ENCODE measurements at regions not wholly inside any gene's neighbourhood (a gene's known extent, or its start where the extent isn't known, plus 50 kb on each side); places are given as distances from the start of the nearest gene placed in this dataset.

- 19 to 100% (median 97%) methylated on average over 1 to 6 of the region's 7 CpGs; no CpG with 5 or more reads in 3 of the 10 experiments for WGBS, 10 experiments
- no peak overlapping the region for H3K4me3 ChIP-seq
- ATAC-seq (replicated peaks in 6 of 8), result no peak
- in situ Hi-C loops (cut with MboI; ENCODE audit: low pct_unique_long_range_greater_than_20kb in 2 of 9, low sequenced_read_pairs in 9 of 9, unreplicated experiment in 9 of 9), result no loop called here
- H3K4me1 ChIP-seq (replicated peaks in 1 of 2), result no peaks in the 10 kb centered on the region
- no peak overlapping the region for H3K27ac ChIP-seq
Measured at GRCh38 chr5:27963050-27963783, 924.8 kb upstream of the CDH9 start.

DNA sequence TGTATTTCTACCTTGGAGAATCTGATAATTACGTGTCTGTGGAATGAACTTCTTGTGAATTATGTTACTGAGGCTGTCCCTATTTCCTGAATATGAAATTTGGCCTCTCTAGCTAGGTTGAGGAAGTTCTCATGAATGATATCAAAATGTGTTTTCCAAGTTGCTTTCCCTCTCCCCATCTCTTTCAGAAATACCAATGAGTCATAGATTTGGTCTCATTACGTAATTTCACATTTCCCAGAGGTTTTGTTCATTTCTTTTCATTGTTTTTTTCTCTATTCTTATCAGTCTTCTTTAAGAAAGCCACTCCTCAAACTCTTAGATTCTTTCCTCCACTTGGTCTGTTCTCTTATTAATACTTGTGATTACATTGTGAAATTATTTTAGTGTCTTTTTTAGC is 923.8 kb upstream of the CDH9 start:
- Histone ChIP-seq H3K4me3 (no peak overlapping the region), H3K27ac (no peak overlapping the region), H3K4me1 (replicated peaks in 1 of 2) (no peaks in the 10 kb centered on the region)
- 0 to 94% (median 67%) methylated on average over 2 of the region's 2 CpGs; no CpG with 5 or more reads in 1 of the 10 experiments for WGBS, 10 experiments
- in situ Hi-C loops (cut with MboI; ENCODE audit: low pct_unique_long_range_greater_than_20kb in 2 of 9, low sequenced_read_pairs in 9 of 9, unreplicated experiment in 9 of 9), result no loop called here
- no peak for ATAC-seq (replicated peaks in 6 of 8)

- Histone ChIP-seq H3K4me1 (replicated peaks in 1 of 2) (no peaks in the 10 kb centered on the region), H3K27ac (no peak overlapping the region), H3K4me3 (no peak overlapping the region)
- no peak for ATAC-seq (replicated peaks in 6 of 8)
- in situ Hi-C loops (cut with MboI; ENCODE audit: low pct_unique_long_range_greater_than_20kb in 2 of 9, low sequenced_read_pairs in 9 of 9, unreplicated experiment in 9 of 9), result no loop called here
- 0 to 75% (median 33%) methylated on average over 1 of the region's 1 CpG; no CpG with 5 or more reads in 1 of the 10 experiments for WGBS, 10 experiments
Measured at GRCh38 chr5:27947088-27947487, 908.7 kb upstream of the CDH9 start.

- H3K4me1 ChIP-seq (replicated peaks in 1 of 2), result no peaks in the 10 kb centered on the region
- WGBS, 10 experiments, result 0 to 100% (median 94%) methylated on average over 1 to 3 of the region's 3 CpGs; no CpG with 5 or more reads in 4 of the 10 experiments
- no peak for ATAC-seq (replicated peaks in 6 of 8)
- in situ Hi-C loops (cut with MboI; ENCODE audit: low pct_unique_long_range_greater_than_20kb in 2 of 9, low sequenced_read_pairs in 9 of 9, unreplicated experiment in 9 of 9), result no loop called here
- H3K27ac ChIP-seq, result no peak overlapping the region
- H3K4me3 ChIP-seq, result no peak overlapping the region
Measured at GRCh38 chr5:27944471-27944870, 906.1 kb upstream of the CDH9 start.

- Histone ChIP-seq H3K4me1 (replicated peaks in 1 of 2) (no peaks in the 10 kb centered on the region), H3K4me3 (no peak overlapping the region), H3K27ac (no peak overlapping the region)
- in situ Hi-C loops (cut with MboI; ENCODE audit: low pct_unique_long_range_greater_than_20kb in 2 of 9, low sequenced_read_pairs in 9 of 9, unreplicated experiment in 9 of 9), result no loop called here
- WGBS, 10 experiments, result 9 to 100% (median 63%) methylated on average over 1 to 2 of the region's 2 CpGs
- peak in 3 of 8 experiments; percentile 44 to 69 (median 52) for ATAC-seq (replicated peaks in 6 of 8)
Measured at GRCh38 chr5:27938989-27939388, 900.6 kb upstream of the CDH9 start.

GRCh38 chr5:27928060-27928459 is 889.7 kb upstream of the CDH9 start:
- Histone ChIP-seq H3K4me3 (no peak overlapping the region), H3K4me1 (replicated peaks in 1 of 2) (peaks cover 0 to 7% of the 10 kb centered on the region in 2 donors), H3K27ac (no peak overlapping the region)
- ATAC-seq (replicated peaks in 6 of 8), result no peak
- in situ Hi-C loops (cut with MboI; ENCODE audit: low pct_unique_long_range_greater_than_20kb in 2 of 9, low sequenced_read_pairs in 9 of 9, unreplicated experiment in 9 of 9), result no loop called here
- 0 to 87% (median 46%) methylated on average over 1 to 2 of the region's 2 CpGs for WGBS, 10 experiments

GRCh38 chr5:27911216-27911615 is 872.8 kb upstream of the CDH9 start:
- no peak for ATAC-seq (replicated peaks in 6 of 8)
- WGBS, 10 experiments, result 10 to 96% (median 64%) methylated on average over 1 to 2 of the region's 2 CpGs
- in situ Hi-C loops (cut with MboI; ENCODE audit: low pct_unique_long_range_greater_than_20kb in 2 of 9, low sequenced_read_pairs in 9 of 9, unreplicated experiment in 9 of 9), result no loop called here

DNA sequence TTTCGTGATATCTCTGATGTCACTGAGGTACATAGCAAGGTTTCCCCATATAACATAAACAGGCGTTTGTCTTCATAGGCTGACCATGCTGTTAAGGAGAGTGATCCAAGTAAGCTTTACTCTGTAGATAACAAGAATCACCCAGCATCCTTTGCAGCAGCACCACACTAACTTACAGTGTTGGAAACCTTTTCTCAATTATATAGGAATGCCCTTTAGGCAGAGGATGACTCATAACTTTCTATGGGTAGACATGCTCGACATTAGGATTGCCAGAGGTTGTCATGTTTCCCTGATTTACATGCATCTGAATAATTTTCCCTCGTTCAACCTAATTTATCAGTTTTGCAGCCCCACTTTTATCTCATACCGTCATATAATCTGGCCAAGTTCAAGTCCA is 870.0 kb upstream of the CDH9 start:
- H3K4me3 ChIP-seq, result no peak overlapping the region
- in situ Hi-C loops (cut with MboI; ENCODE audit: low pct_unique_long_range_greater_than_20kb in 2 of 9, low sequenced_read_pairs in 9 of 9, unreplicated experiment in 9 of 9), result no loop called here
- WGBS, 10 experiments, result 4 to 100% (median 77%) methylated on average over 1 to 5 of the region's 5 CpGs
- ATAC-seq (replicated peaks in 6 of 8), result no peak
- H3K27ac ChIP-seq, result no peak overlapping the region
- H3K4me1 ChIP-seq (replicated peaks in 1 of 2), result no peaks in the 10 kb centered on the region

More at GRCh38 chr5:27911216-27911615, 872.8 kb upstream of the CDH9 start:
- Histone ChIP-seq H3K4me1 (replicated peaks in 1 of 2) (no peaks in the 10 kb centered on the region), H3K27ac (no peak overlapping the region), H3K4me3 (no peak overlapping the region)

GRCh38 chr5:27906931-27907601 is 868.7 kb upstream of the CDH9 start:
- WGBS, 10 experiments, result 0 to 100% (median 69%) methylated on average over 1 to 2 of the region's 2 CpGs
- H3K27ac ChIP-seq, result no peak overlapping the region
- no peak overlapping the region for H3K4me3 ChIP-seq
- no peaks in the 10 kb centered on the region for H3K4me1 ChIP-seq (replicated peaks in 1 of 2)
- in situ Hi-C loops (cut with MboI; ENCODE audit: low pct_unique_long_range_greater_than_20kb in 2 of 9, low sequenced_read_pairs in 9 of 9, unreplicated experiment in 9 of 9), result no loop called here
- ATAC-seq (replicated peaks in 6 of 8), result no peak

- ATAC-seq (replicated peaks in 6 of 8), result no peak
- in situ Hi-C loops (cut with MboI; ENCODE audit: low pct_unique_long_range_greater_than_20kb in 2 of 9, low sequenced_read_pairs in 9 of 9, unreplicated experiment in 9 of 9), result no loop called here
- Histone ChIP-seq H3K4me3 (no peak overlapping the region), H3K4me1 (replicated peaks in 1 of 2) (no peaks in the 10 kb centered on the region), H3K27ac (no peak overlapping the region)
- WGBS, 10 experiments, result 0 to 89% (median 43%) methylated on average over 1 to 2 of the region's 2 CpGs
Measured at GRCh38 chr5:27906481-27906880, 868.1 kb upstream of the CDH9 start.

GRCh38 chr5:27900761-27901160 is 862.4 kb upstream of the CDH9 start:
- in situ Hi-C loops (cut with MboI; ENCODE audit: low pct_unique_long_range_greater_than_20kb in 2 of 9, low sequenced_read_pairs in 9 of 9, unreplicated experiment in 9 of 9), result no loop called here
- 0 to 94% (median 62%) methylated on average over 1 to 3 of the region's 3 CpGs; no CpG with 5 or more reads in 2 of the 10 experiments for WGBS, 10 experiments
- Histone ChIP-seq H3K27ac (no peak overlapping the region), H3K4me1 (replicated peaks in 1 of 2) (no peaks in the 10 kb centered on the region), H3K4me3 (no peak overlapping the region)
- ATAC-seq (replicated peaks in 6 of 8), result no peak

GRCh38 chr5:27876071-27876470 is 837.7 kb upstream of the CDH9 start:
- H3K4me1 ChIP-seq (replicated peaks in 1 of 2), result no peaks in the 10 kb centered on the region
- 0 to 100% (median 25%) methylated on average over 1 of the region's 1 CpG; no CpG with 5 or more reads in 3 of the 10 experiments for WGBS, 10 experiments
- in situ Hi-C loops (cut with MboI; ENCODE audit: low pct_unique_long_range_greater_than_20kb in 2 of 9, low sequenced_read_pairs in 9 of 9, unreplicated experiment in 9 of 9), result no loop called here
- no peak overlapping the region for H3K27ac ChIP-seq
- no peak overlapping the region for H3K4me3 ChIP-seq
- ATAC-seq (replicated peaks in 6 of 8), result no peak

DNA sequence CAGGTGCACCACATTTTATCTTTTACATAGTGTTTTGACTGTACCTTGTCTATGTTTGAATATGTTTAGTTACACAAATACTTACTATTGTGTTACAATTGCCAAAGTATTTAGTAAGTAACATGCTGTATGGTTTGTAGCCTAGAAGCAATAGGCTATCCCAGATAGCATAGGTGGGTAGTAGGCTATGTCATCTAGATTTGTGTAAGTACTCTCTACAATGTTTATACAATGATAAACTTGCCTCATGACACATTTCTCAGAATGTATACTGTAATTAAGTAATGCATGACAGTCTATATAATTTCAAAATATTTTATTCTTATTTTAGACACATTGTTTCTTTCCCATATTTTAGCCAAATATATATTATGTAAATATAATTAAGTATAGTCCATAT is 836.8 kb upstream of the CDH9 start:
- H3K27ac ChIP-seq, result no peak overlapping the region
- no peak for ATAC-seq (replicated peaks in 6 of 8)
- H3K4me3 ChIP-seq, result no peak overlapping the region
- in situ Hi-C loops (cut with MboI; ENCODE audit: low pct_unique_long_range_greater_than_20kb in 2 of 9, low sequenced_read_pairs in 9 of 9, unreplicated experiment in 9 of 9), result no loop called here
- H3K4me1 ChIP-seq (replicated peaks in 1 of 2), result no peaks in the 10 kb centered on the region

DNA sequence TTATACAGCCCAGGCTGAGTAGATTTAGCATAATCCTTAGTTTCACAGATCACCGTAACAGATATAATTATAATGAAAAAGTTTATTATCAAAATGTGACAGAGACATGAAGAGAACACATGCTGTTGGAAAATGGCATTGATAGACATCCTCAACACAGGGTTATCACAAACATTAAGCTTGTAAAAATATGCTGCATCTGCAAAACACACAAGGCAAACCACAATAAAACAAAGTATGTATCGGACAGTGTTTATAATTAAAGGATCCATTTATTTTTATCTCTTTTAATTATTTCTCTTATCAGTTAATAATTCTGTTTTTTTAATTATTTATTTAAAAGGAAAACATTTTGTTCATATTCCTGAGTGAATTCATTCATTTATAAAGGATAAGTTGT is 829.9 kb upstream of the CDH9 start:
- in situ Hi-C loops (cut with MboI; ENCODE audit: low pct_unique_long_range_greater_than_20kb in 2 of 9, low sequenced_read_pairs in 9 of 9, unreplicated experiment in 9 of 9), result no loop called here
- H3K27ac ChIP-seq, result no peak overlapping the region
- H3K4me1 ChIP-seq (replicated peaks in 1 of 2), result no peaks in the 10 kb centered on the region
- ATAC-seq (replicated peaks in 6 of 8), result no peak
- 25 to 100% (median 92%) methylated on average over 1 to 2 of the region's 2 CpGs; no CpG with 5 or more reads in 1 of the 10 experiments for WGBS, 10 experiments
- H3K4me3 ChIP-seq, result no peak overlapping the region
